AG04449 (cell line): ENCODE measurements at regions not wholly inside any gene's neighbourhood (a gene's known extent, or its start where the extent isn't known, plus 50 kb on each side); places are given as distances from the start of the nearest gene placed in this dataset.

Source experiments
- CTCF ChIA-PET: fragments of 350-600 bp; formaldehyde crosslinking; extraction: SDS; loops from one replicate; lab custom pipeline; 2021; ENCODE audit warnings: antibody characterized with exemption; lab: Yijun Ruan, JAX
- POLR2A ChIA-PET: fragments of 400-600, 350-600 bp; formaldehyde crosslinking; extraction: SDS; loops from one replicate; lab custom pipeline; 2020; ENCODE audit warnings: antibody characterized with exemption, inconsistent platforms; lab: Yijun Ruan, JAX
- DNase-seq: peaks from one replicate; pipeline ENCODE4 v3.0.0-alpha.2; 2010; ENCODE audit warnings: low read depth, low spot score
- H3K4me3 ChIP-seq: 2 replicates; pipeline ENCODE4 v1.5.1; 2011; ENCODE audit warnings: low read depth, mild to moderate bottlenecking, control low read depth, low read length
- TF ChIP-seq, protein P1 (sequence below): IDR thresholded peaks from one replicate; pipeline ENCODE4 v1.5.1; 2011; ENCODE audit warnings: mild to moderate bottlenecking, moderate library complexity, low read length, control low read depth, inconsistent platforms; ENCODE audit not compliant: insufficient read depth; ENCODE audit errors: missing control alignments

- POLR2A ChIA-PET, result no interaction called here
- TF ChIP-seq, protein P1, sequence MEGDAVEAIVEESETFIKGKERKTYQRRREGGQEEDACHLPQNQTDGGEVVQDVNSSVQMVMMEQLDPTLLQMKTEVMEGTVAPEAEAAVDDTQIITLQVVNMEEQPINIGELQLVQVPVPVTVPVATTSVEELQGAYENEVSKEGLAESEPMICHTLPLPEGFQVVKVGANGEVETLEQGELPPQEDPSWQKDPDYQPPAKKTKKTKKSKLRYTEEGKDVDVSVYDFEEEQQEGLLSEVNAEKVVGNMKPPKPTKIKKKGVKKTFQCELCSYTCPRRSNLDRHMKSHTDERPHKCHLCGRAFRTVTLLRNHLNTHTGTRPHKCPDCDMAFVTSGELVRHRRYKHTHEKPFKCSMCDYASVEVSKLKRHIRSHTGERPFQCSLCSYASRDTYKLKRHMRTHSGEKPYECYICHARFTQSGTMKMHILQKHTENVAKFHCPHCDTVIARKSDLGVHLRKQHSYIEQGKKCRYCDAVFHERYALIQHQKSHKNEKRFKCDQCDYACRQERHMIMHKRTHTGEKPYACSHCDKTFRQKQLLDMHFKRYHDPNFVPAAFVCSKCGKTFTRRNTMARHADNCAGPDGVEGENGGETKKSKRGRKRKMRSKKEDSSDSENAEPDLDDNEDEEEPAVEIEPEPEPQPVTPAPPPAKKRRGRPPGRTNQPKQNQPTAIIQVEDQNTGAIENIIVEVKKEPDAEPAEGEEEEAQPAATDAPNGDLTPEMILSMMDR, result no peak
- DNase-seq, result no peak
- CTCF ChIA-PET, result no interaction called here
- H3K4me3 ChIP-seq, result no peak overlapping the region
Observed at GRCh38 chr5:8058616-8059190, 189.8 kb downstream of the MTRR start.

- POLR2A ChIA-PET, result no interaction called here
- TF ChIP-seq, protein P1, result no peak
- no peak for DNase-seq
- CTCF ChIA-PET, result no interaction called here
- H3K4me3 ChIP-seq, result no peak overlapping the region
Observed at GRCh38 chr5:8059337-8059736, 190.4 kb downstream of the MTRR start.

DNA sequence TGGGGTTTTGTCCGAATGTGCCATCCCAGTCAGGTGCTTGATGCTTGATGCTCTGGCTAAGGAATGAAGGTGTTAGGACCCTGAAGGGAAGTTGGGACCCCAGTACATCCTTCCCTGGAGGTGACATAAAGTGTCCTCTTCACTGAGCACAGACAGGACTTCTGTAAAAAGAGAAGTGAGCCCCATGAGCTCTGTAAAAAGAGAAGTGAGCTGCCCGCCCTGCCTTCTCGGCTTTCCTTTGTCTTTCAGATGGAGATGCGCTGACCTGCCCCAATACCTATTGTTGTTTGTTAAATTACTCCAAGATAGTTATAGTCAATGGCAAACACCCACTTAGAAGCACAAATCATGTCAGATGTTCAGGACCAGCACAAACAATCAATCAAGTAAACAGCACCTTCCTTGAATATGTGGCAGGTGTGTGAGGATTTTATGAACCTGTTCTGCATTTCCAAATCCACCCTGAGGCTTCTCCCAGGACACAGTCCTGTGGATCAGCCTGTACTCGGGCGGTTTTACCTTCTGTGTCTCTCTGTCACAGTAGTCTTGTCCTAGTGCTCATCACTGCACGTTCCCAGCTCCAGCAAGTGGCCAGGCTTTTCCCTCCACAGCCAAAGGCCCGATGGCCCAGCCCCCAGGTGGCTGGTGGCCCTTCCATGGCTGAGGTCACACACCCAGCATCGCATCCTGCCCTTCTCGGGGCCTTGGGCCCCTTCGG, 191.4 kb downstream of the MTRR start:
- TF ChIP-seq, protein P1, result no peak
- POLR2A ChIA-PET, result no interaction called here
- CTCF ChIA-PET, result no interaction called here
- no peak for DNase-seq
- H3K4me3 ChIP-seq, result no peak overlapping the region

GRCh38 chr5:8060953-8061429, 192.0 kb downstream of the MTRR start:
- POLR2A ChIA-PET, result no interaction called here
- no peak overlapping the region for H3K4me3 ChIP-seq
- CTCF ChIA-PET, result no interaction called here
- no peak for DNase-seq
- TF ChIP-seq, protein P1, result no peak

- POLR2A ChIA-PET, result no interaction called here
- TF ChIP-seq, protein P1, result no peak
- no peak for DNase-seq
- CTCF ChIA-PET, result no interaction called here
- no peak overlapping the region for H3K4me3 ChIP-seq
Observed at GRCh38 chr5:8062521-8062920, 193.6 kb downstream of the MTRR start.

GRCh38 chr5:8068078-8068477, 199.1 kb downstream of the MTRR start:
- ChIA-PET CTCF (no interaction called here), POLR2A (no interaction called here)
- H3K4me3 ChIP-seq, result no peak overlapping the region
- DNase-seq, result no peak
- TF ChIP-seq, protein P1, result no peak
